NCI-H2029 (cell line): ENCODE measurements at regions not wholly inside any gene's neighbourhood (a gene's known extent, or its start where the extent isn't known, plus 50 kb on each side); places are given as distances from the start of the nearest gene placed in this dataset.
A peak's percentile ranks its signal among the peaks of the same experiment; 100 is the strongest.

Source experiments
- DNase-seq: peaks from one replicate; lab custom pipeline; 2025; lab: John Stamatoyannopoulos, UW

DNA sequence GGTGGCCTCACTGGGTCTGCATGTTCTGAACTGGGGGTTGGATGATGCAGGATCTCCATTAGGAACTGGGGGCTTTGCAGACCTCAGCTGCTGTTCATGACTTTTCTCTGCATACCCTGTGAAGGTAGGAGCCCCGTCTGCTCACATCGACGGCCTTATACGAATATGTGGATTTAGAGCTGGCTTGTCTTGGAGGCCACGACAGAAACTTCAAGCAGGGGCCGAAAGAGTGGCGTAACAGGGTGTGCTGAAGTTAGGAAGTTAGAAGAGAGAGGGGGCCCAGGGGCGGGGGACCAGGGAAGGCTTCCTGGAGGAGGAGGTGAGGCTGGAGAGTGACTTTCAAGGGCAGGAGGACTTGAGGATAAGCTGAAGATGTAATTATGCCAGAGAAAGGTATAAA is 144.9 kb downstream of the TSN start:
- DNase-seq: no peak

DNA sequence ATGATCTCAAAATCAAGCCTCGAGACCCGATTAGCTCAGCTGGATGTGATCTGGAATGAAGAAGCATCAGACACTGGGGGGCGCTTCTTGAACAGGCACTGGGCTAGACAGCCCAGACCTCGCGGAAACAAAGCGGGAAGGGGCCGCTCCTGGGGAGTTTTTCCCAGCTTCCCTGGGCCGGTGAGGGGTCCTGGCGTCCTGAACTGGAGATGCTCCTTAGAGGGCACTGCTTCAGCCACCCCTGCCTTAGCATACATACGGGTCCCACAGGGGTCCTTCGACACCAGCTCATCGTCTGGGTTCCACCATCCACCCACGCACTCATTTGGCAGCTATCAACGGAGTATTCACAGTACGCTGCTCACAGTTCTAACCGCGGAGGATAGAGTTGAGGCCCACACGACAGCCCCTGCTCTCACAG is 146.7 kb downstream of the TSN start:
- no peak for DNase-seq

DNA sequence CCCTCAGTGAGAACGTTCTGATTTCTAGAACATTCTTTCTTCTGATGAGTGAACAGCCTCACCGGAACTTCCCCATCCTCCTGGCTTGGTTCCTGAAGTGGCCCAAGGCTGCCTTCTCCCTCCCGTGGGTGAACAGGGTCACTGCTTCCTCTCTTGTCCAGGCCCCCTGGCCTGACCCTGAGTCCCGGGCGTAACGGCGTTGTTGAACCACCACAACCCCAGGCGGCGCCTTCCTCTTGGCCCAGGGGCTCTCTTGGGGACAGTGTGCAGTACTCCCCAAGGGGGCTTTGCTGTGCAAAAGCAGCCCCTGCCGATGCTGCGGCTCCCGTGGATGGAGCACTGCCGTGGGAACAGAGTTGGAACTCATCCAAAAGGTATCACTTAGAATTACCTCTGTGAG is 147.2 kb downstream of the TSN start:
- DNase-seq: no peak

DNA sequence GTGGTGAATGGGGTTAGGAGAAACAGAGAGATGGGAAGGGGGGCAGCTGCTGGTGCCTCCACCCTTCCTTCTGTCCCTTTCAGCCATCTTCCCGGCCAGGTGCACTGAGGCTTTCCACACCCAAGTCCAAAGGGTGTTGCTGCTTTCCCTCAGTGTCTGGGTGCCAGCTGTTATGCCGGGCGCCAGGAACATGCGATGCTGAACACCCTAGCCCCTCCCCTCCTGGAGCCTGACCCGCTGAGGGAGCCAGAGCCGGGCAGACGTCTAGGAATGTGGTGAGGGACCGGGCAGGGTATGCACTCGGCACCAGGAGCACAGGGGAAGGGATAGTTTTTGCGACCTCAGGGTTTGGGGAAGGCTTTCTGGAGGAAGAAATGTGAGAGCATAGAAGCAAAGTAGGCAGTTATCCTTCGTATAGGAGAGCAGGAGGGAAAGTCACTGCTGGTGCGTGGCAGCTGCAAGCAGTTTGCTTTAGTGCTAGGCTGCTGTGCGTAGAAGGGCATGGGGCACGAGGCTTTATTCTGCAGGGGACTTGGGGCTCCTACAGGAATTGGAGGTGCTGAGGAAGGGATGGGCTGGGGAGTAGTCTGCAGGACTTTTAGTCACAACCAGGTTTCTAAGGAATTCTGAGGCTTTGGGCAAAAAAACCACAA is 147.7 kb downstream of the TSN start:
- no peak for DNase-seq

DNA sequence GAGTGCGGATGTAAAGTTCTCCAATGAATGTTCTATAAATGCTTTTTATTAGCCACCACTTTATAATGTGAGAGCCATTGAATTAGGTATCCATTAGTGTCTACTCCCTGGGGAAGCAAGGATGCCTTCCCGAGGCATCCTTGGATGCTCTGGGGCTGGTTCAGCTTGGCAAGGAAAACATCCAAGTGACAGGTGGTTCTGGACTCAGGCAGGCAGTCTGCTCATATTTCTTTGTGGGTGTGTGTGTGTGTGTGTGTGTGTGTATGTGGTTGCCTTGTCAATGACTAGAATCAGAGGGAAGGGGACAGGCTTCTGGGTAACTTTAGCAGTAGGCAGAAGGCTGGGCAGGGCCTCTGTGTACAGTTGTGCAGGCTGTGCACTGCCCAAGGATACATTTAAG is 149.2 kb downstream of the TSN start:
- no peak for DNase-seq

DNA sequence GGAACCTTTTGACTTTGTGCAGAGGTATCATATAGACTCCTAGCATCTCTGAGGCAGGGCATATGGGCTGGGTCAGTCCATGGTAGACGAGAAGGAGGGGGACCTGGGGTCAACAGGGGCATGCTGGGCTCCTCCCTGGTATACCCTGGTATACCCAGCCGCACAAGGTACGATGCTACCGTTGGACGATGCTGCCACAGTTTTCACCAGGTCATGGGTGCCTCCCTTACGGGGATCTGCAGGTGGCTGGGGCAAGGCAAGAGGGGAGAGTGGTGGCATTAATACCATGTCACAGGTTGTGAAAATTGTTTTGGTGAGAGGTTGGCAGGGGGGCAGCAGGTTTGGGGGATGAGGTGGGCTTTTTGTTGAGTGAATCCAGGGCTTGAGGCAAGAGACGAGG is 149.8 kb downstream of the TSN start:
- no peak for DNase-seq

DNA sequence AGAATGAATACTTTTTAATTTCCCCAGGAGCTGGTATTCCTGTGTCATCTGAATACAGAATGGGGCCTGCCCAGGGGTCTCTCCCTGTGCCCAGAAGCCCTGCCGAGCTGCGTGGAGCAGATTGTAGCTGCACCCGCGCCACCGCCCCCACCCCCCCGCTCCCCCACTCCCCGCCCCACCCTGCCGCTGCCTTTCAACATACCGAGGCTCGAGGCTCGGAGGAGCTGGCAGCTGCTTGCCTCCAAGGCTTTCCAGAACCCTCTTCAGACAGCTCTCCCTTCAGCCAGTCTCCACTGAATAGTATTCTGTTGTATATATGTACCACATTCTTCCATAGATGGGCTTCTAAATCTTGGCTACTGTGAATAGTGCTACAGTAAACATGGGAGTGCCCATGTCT is 150.7 kb downstream of the TSN start:
- DNase-seq: no peak

DNA sequence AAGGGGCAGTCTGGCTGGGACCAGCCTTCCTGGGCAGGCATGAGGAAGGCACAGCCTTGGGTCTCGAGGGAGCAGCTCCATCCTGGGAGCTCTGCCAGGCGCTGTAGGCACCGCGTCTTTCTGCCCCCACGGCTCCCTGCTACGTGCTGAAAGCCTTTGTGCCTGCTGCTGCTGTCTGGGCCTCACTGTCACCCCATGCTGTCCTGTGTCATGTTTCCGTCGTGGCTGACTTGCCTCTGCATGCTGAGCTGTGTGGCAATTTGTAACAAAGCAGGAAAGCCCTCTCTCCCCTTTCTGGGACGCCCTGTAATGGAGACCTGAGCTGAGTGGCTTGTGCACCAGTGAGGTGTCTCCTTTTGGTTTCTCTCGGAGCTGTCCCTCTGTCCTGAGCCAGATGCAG is 152.5 kb downstream of the TSN start:
- no peak for DNase-seq

DNA sequence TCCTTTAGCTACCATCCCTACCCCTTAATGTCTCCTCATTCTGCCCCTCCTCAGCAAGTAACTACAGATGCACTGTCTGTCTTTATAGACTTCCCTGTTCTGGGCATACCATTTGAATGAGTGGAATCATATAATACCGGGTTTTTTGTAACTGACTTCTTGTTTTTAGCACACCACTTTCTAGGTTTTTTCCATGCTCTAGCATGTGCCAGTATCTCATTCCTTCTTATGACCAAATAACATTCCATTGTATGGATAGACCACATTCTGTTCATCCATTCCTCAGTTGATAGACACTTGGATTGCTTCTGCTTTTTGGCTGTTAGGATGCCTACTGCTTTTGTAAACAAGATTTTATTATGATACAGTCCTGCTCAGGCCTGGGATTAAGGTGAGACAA is 154.7 kb downstream of the TSN start:
- no peak for DNase-seq

DNA sequence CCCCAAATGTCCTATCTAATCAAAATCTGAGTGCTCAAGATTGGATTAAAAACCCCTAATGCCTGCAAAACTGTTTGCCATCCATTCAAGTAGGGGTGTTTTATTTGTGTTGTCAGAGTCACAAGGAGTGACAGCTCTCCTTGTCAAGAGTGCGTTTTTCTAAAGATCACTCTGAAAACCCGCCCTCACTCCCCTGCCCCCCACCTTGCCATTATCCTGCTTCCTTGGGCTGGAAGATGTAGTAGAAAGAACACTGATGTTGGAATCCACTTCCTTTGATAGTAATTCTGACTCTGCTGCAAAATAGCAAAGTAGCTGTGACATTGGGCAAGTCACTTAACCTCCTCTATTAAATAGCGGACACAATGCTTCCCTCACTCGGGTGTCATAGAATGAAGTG is 155.6 kb downstream of the TSN start:
- DNase-seq: no peak

DNA sequence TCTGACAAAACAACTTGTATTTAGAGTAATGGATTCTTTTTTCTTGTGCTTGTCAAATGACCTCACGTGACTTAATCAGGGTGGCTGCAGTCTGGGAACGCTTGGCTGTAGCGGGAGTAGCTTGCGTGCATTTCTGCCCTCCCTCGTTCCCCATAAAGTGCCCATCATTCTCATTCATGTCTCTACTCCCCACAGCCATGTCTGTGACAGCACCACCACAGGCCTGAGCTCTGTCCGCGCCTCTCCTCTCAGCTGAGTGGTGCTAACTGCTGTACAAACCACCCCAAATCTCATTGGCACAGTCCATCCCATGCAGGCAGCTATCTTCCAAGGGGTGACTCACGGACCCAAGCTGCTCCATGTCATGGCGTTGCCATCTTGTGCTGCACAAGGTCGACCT is 161.7 kb downstream of the TSN start:
- DNase-seq: no peak

DNA sequence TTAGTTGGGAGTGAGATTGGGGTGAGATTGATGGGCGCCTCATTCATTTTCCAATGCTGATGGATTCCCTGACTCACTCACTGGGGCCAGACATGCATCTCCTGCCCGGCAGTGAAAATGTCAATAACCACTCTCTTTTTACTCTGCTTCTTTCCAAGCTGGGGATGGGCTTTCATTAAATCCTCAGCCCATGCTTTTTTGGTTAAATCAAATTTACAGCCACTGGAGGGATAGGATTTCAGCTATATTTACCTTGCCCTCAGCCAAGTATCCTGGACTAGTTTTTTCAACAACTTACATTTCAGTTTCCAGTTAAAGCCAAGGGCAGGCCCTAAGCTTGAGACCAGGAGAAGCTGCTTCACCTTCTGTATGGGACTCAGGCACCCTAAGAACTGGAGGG is 162.8 kb downstream of the TSN start:
- DNase-seq: no peak

DNA sequence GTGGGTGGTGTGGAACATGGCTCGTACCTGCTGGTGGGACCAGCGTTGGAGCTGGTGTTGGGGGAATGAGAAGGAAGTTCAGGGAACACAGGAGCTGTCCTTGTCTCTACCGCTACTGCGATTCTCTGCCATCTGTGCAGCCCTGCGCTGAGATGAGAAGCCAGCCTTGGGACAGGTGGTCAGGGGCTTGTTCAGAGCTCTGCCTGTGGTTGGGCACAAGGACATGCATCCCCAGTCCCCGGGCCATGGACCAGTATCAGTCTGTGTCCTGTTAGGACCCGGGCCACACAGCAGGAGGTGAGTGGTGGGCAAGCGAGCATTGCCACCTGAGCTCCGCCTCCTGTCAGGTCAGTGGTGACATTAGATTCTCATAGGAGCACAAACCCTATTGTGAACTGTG is 164.4 kb downstream of the TSN start:
- DNase-seq: no peak

DNA sequence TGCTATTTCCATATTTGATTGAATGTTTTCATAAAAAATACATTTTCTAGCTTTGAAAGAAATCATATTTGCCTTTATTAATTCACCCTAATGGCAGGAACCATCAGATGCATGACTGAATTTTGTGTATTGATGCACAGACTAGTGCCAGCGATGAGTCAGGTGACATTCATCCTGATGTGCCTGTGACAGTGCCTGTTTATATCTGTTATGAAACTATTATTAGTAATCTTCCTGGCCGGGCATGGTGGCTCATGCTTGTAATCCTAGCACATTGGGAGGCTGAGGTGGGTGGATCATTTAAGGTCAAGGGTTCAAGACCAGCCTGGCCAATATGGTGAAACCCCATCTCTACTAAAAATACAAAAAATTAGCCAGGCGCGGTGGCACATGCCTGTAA is 170.0 kb downstream of the TSN start:
- no peak for DNase-seq

DNA sequence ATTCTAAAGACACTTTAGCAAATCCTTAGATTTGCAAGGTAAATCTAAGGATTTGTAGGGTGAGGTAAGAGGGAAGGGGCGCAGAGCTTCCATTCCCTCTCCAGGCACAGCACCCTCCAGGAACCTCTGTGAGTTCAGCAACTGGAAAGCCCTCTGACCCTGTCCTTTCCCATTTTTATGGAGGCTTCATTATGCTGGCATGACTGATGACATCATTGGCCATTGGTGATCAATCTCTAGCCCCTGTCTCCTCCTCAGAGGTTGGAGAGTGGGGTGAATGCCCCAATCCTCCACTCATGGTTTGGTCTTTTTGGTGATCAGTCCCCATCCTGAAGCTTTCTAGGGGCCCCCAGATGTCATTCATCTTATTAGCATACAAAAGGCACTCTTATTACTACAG is 187.8 kb downstream of the TSN start:
- no peak for DNase-seq

DNA sequence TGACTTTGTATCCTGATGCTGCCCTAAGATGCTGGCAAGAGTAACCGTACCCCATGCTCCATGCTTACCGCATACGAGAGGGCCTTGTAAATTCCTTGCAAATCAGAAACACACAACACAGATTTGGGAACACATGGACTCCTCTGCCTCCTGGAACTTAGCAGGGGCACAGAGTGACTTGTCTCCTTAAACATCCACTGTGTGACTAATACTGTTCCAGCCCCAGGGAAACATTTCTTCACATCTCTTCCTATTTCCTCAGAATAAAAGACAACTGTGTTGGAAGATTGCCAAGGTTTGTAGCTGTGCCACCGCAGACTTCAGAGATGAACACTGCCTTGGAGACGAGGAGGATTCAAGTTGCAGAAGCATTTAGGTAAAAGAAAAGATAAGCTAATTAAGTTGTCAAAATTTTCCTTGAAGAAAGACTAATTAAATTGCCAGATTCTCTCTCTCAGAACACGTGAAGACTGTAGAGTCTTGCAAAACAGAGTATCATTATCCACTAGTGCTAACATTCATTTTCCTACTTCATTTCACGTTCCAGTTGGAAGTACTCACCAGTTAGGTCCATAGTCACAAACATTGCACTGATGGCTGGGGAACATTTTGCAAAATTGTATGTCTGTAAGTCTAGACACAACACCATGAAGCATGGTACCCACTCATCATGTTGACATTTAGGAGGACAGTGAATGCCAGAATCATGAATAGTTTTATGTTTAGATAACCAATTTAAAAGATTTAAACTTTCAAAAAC is 188.8 kb downstream of the TSN start:
- no peak for DNase-seq

DNA sequence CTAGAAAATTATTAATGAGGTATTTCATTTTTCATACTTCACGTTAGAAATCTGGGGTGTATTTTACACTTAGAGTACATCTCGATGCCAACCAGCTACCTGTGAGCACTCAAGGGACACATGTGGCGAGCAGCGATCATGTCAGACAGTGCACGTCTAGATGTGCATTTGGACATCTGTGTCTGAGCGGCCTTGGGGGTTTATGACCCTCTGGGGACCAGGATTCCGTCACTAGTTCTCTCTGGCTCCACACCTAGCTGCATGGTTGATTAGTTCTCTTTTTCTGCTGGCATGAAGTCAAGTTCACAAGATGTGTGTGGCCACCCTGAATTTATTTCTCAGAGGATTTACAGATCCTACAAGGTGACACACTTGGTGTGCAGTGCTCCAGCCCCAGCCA is 192.2 kb downstream of the TSN start:
- DNase-seq: no peak

DNA sequence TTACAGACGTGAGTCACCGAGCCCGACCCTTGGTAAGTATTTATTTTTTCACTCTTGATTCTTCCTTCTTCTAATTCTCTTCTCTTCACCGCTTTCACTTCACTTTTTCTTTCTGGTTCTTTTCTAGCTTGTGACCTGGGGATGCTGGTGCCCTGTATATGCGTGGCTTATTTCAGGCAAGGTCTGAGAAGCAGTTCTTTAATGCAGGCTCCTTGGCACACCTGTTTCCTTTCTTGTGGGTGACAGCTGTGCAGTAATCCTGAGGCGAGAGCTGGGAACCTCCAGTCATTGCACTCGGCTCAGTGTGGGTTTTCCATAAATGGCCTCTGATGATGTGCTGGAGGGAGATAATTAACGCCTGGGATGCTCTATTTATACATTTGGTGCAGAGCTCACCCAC is 193.8 kb downstream of the TSN start:
- no peak for DNase-seq

DNA sequence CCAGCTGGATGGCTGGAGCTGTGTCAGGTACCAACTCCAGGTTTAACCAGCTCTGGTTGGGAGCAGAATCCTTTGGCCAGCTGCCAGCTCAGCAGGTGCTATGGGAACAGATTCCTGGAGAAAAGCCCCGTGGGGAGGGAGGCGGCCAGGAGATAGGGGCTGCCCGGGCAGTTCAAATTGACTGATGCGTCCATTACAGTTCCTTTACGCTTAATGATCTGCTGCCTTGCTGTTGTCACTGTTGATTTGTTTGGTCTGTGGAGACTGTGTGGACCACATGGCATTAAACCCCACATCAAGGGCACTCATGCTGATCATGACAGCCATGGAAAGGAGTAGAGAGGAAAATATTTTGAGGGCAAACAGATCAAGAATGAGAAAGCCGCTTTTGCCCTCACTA is 200.0 kb downstream of the TSN start:
- peak; percentile 72 for DNase-seq

DNA sequence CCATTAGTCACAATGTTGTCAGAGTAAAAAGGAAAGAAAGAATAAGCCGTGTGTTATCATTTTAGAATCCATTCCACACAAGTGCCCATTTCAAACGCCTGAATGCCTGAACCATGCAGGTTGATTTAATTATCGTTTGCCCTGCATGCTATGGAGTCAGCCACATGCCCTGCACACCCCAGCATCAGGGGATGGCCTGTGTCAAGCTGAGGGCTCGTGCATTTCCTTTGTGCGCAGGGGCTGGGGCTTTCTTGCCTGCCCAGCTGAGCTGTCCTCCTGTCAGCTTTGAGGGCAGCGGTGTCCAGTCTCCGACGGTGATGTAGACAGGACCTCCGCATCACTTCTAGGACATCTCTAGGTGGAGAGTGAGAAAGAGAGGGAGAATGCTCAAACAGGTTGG is 200.4 kb downstream of the TSN start:
- no peak for DNase-seq

DNA sequence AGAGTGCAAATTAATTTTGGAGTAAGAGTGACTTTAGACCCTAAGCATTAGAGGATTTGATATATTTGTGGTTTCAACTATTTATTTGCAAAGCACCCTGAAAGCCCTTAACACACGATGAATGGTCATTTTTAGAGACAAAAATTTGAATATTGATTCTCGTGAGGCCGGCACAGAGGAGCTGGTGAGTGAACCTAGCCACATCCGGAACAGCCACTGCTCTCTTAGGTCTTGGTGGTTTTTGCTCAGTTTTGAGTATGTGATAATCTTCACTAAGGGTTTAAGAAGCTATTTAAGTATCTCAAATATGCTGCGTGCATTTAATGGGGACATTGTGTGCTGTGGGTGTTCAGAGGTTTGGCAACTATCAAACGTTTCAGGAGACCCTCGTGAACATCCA is 204.8 kb downstream of the TSN start:
- DNase-seq: no peak

DNA sequence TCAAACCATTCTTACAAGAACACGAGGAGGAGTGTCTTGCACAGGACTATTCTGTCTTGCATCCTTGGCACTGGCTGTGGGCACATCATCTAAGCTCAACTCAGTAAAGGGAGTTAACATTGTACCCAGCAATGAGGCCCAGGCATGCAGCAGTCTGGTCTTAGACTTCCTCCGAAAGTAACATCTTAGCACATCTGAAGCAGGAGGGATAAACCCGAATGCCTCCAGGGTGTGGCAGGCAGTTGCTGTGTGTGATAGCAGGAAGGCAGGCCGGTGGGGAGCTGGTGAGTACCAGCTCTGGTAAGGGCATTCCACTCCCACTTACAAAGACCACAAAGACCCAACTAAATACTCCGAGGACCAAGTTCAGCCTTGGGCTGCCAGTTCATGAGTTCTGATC is 206.3 kb downstream of the TSN start:
- DNase-seq: no peak

DNA sequence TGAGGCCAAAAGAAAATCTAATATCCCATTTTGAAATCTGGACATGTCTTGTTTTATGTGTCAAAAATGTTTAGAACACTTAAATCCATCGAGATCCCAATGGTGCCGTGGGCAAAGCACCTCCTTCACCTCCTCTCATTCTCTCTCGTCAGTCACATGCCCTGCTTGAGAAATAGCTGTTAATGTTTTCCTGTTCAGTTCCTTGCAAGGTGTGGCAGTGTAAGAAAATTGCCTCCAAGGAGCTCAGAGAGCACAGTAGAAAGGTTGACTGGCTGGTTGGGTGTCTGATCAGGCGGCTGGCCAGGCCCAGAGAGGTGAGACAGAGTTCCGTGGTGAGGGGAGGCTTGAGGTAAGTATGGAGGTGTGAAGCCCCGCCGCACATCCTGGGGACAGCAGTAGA is 210.2 kb downstream of the TSN start:
- no peak for DNase-seq

DNA sequence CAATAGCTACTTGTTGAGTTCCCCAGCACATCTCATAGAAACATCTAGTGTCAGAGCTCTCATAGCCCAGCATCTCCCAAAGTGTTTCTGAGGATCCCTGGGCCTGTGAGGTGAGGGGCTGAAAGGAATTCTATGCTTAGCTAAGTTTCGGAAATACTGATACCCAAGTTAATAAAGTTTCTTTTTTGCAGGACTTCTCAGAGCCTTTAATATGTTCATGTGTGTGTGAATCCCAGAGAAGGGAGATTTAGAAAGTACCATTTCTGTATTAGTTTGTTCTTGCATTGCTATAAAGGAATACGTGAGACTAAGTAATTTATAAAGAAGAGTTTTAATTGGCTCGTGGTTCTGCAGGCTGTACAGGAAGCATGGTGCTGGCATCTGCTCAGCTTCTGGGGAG is 211.2 kb downstream of the TSN start:
- no peak for DNase-seq
